ENCODE measurements at regions not wholly inside any gene's neighbourhood (a gene's known extent, or its start where the extent isn't known, plus 50 kb on each side); places are given as distances from the start of the nearest gene placed in this dataset.
"Not testable (repeated sequence)": the region's sequence is repeated elsewhere in the genome, so short reads cannot be mapped to it uniquely, and the experiment has no call there.

- DNase-seq: not testable (repeated sequence)
Observed at GRCh38 chr16:33583702-33584101, 124.3 kb downstream of the TP53TG3F start.

- DNase-seq: not testable (repeated sequence)
Observed at GRCh38 chr16:33588589-33588988, 129.2 kb downstream of the TP53TG3F start.

GRCh38 chr16:33593344-33593743 is 133.9 kb downstream of the TP53TG3F start:
- DNase-seq: not testable (repeated sequence)

- not testable (repeated sequence) for DNase-seq
Observed at GRCh38 chr16:33595074-33595473, 135.7 kb downstream of the TP53TG3F start.

- DNase-seq: not testable (repeated sequence)
Observed at GRCh38 chr16:33601029-33601428, 141.6 kb downstream of the TP53TG3F start.

GRCh38 chr16:33623535-33624077 is 164.2 kb downstream of the TP53TG3F start:
- not testable (repeated sequence) for DNase-seq

GRCh38 chr16:33628895-33629294 is 169.5 kb downstream of the TP53TG3F start:
- DNase-seq: not testable (repeated sequence)

- DNase-seq: not testable (repeated sequence)
Observed at GRCh38 chr16:33631713-33632112, 172.3 kb downstream of the TP53TG3F start.

- not testable (repeated sequence) for DNase-seq
Observed at GRCh38 chr16:33634057-33634456, 174.6 kb downstream of the TP53TG3F start.

GRCh38 chr16:33636760-33637159 is 177.3 kb downstream of the TP53TG3F start:
- DNase-seq: not testable (repeated sequence)

GRCh38 chr16:33643270-33643669 is 183.9 kb downstream of the TP53TG3F start:
- DNase-seq: not testable (repeated sequence)

- DNase-seq: not testable (repeated sequence)
Observed at GRCh38 chr16:33643698-33644381, 184.4 kb downstream of the TP53TG3F start.

- not testable (repeated sequence) for DNase-seq
Observed at GRCh38 chr16:33646386-33646785, 187.0 kb downstream of the TP53TG3F start.

- not testable (repeated sequence) for DNase-seq
Observed at GRCh38 chr16:33655756-33656155, 196.3 kb downstream of the TP53TG3F start.

- DNase-seq: not testable (repeated sequence)
Observed at GRCh38 chr16:33656394-33656793, 197.0 kb downstream of the TP53TG3F start.

- DNase-seq: not testable (repeated sequence)
Observed at GRCh38 chr16:33657717-33658116, 198.3 kb downstream of the TP53TG3F start.

- DNase-seq: not testable (repeated sequence)
Observed at GRCh38 chr16:33680791-33681190, 221.4 kb downstream of the TP53TG3F start.

- not testable (repeated sequence) for DNase-seq
Observed at GRCh38 chr16:33700320-33700719, 240.9 kb downstream of the TP53TG3F start.

- not testable (repeated sequence) for DNase-seq
Observed at GRCh38 chr16:33706845-33707590, 247.6 kb downstream of the TP53TG3F start.

- DNase-seq: not testable (repeated sequence)
Observed at GRCh38 chr16:33707591-33707934, 248.2 kb downstream of the TP53TG3F start.

GRCh38 chr16:33709856-33710695 is 250.7 kb downstream of the TP53TG3F start:
- DNase-seq: not testable (repeated sequence)

- not testable (repeated sequence) for DNase-seq
Observed at GRCh38 chr16:33710696-33711087, 251.3 kb downstream of the TP53TG3F start.

GRCh38 chr16:33711616-33712015 is 252.2 kb downstream of the TP53TG3F start:
- not testable (repeated sequence) for DNase-seq
